Body of pancreas (tissue), 4 donors: ENCODE measurements at regions not wholly inside any gene's neighbourhood (a gene's known extent, or its start where the extent isn't known, plus 50 kb on each side); places are given as distances from the start of the nearest gene placed in this dataset.

Experiments used
- CTCF ChIP-seq, 7 experiments: fragments of 450-650 bp in 4 of 7; fragments of 200-600 bp in 3 of 7; sonication (generic) in 3 of 7; IDR thresholded peaks; one replicate each; pipeline ENCODE4 v1.5.1; 2016 to 2019; ENCODE audit warnings: antibody characterized with exemption in 7 of 7
- POLR2A ChIP-seq, 3 donors: fragments of 450-650 bp; IDR thresholded peaks; one replicate each; pipeline ENCODE4 v1.6.1; 2016; ENCODE audit warnings: antibody characterized with exemption in 3 of 3, mild to moderate bottlenecking in 2 of 3

GRCh38 chr1:14426854-14427253 lies 171.6 kb upstream of the KAZN start:
- no peak for TF ChIP-seq CTCF (IDR thresholded peaks at IDR 0.05)
- no peak for TF ChIP-seq POLR2A (IDR thresholded peaks at IDR 0.05)
